K562 (cell line): ENCODE measurements at regions not wholly inside any gene's neighbourhood (a gene's known extent, or its start where the extent isn't known, plus 50 kb on each side); places are given as distances from the start of the nearest gene placed in this dataset.

Experiments used
- ATAC-seq: fragments of 200-7000 bp; cut with Tn5 transposase; 3 replicates; pipeline ENCODE4 v1.9.1; 2020; ENCODE audit warnings: moderate library complexity
- BruUV-seq: library from RNA; stranded (reverse); fragments of 400-500 nt; replicated peaks from 2 replicates; lab custom pipeline; 2021; lab: Mats Ljungman, UMichigan
- CTCF ChIA-PET: fragments of 300-600 bp; formaldehyde crosslinking; extraction: SDS; loops from one replicate; lab custom pipeline; 2021; ENCODE audit warnings: low intra/inter-chr PET ratio; lab: Yijun Ruan, JAX
- POLR2A ChIA-PET: fragments of 300-600, 350-650 bp; sonication (Branson Sonifier 250); formaldehyde crosslinking; extraction: SDS; loops from one replicate; lab custom pipeline; 2021; ENCODE audit warnings: antibody characterized with exemption, inconsistent platforms; lab: Yijun Ruan, JAX
- DNase-seq, 4 experiments: peaks; one replicate each; pipeline versions ENCODE4 v3.0.0 to v3.0.0-alpha.2; 2011 to 2018; ENCODE audit warnings: low spot score in 3 of 4, mixed read lengths in 3 of 4; ENCODE audit errors: extremely low read depth in 1 of 4
- FAIRE-seq: peaks from 2 replicates; lab custom pipeline; 2011; peaks lifted over from hg19 to GRCh38; lab: Jason Lieb, UNC
- H2AFZ ChIP-seq: 2 replicates; pipeline ENCODE4 v1.6.0; 2011; ENCODE audit warnings: low read depth, low read length, control low read depth, inconsistent platforms
- H3K27ac ChIP-seq: fragments of 200-600 bp; 3 replicates; pipeline ENCODE4 v1.8.0; 2011; ENCODE audit warnings: low read depth, mild to moderate bottlenecking, control low read depth, inconsistent platforms, low read length, moderate library complexity, mixed read lengths; ENCODE audit errors: extremely low read depth
- H3K27me3 ChIP-seq, 2 experiments: fragments of 300-600 bp in 1 of 2; 2 replicates in 1 of 2; 3 replicates in 1 of 2; pipeline versions ENCODE4 v1.6.0 to v1.8.0; 2011; ENCODE audit warnings: inconsistent platforms in 2 of 2, low read length in 2 of 2, mild to moderate bottlenecking in 1 of 2, mixed read lengths in 1 of 2, moderate library complexity in 1 of 2; ENCODE audit not compliant: control insufficient read depth in 2 of 2, insufficient read depth in 2 of 2
- H3K36me3 ChIP-seq: fragments of 300-600 bp; 3 replicates; pipeline ENCODE4 v1.8.0; 2011; ENCODE audit warnings: mild to moderate bottlenecking, low read length, inconsistent platforms; ENCODE audit not compliant: control insufficient read depth, insufficient read depth
- H3K4me1 ChIP-seq, 2 experiments: fragments of 200-600 bp in 1 of 2; replicated peaks in 1 of 2; 2 replicates in 1 of 2; 3 replicates in 1 of 2; pipeline versions ENCODE4 v1.5.1 to v1.8.0; 2011; ENCODE audit warnings: inconsistent platforms in 2 of 2, low read length in 2 of 2, mild to moderate bottlenecking in 1 of 2, mixed read lengths in 1 of 2, moderate library complexity in 1 of 2; ENCODE audit not compliant: control insufficient read depth in 2 of 2, insufficient read depth in 2 of 2
- H3K4me2 ChIP-seq: 2 replicates; pipeline ENCODE4 v1.6.1; 2011; ENCODE audit warnings: low read length, control low read depth, inconsistent platforms, mixed read lengths; ENCODE audit not compliant: insufficient read depth
- H3K4me3 ChIP-seq: fragments of 200-600 bp; sonication (generic), shearing (Covaris generic); 2 replicates; pipeline ENCODE4 v1.5.1; 2016; ENCODE audit warnings: control low read depth, inconsistent platforms
- H3K79me2 ChIP-seq: fragments of 200-600 bp; 3 replicates; pipeline ENCODE4 v1.8.0; 2011; ENCODE audit warnings: low read length, inconsistent platforms; ENCODE audit not compliant: control insufficient read depth, insufficient read depth
- H3K9ac ChIP-seq, 2 experiments: 2 replicates each; pipeline versions ENCODE4 v1.6.0 to v1.6.1; 2011; ENCODE audit warnings: low read depth in 2 of 2, low read length in 2 of 2, control low read depth in 1 of 2, inconsistent platforms in 1 of 2, mild to moderate bottlenecking in 1 of 2, mixed read lengths in 1 of 2; ENCODE audit not compliant: insufficient read depth in 1 of 2
- H3K9me1 ChIP-seq: one replicate; pipeline ENCODE4 v1.6.0; 2011; ENCODE audit warnings: inconsistent platforms, mild to moderate bottlenecking, low read length, moderate library complexity; ENCODE audit not compliant: control insufficient read depth, insufficient read depth
- H3K9me3 ChIP-seq: replicated peaks from 2 replicates; pipeline ENCODE4 v1.5.1; 2011; ENCODE audit warnings: low read depth, low read length, inconsistent platforms; ENCODE audit not compliant: control insufficient read depth, insufficient read depth
- H4K20me1 ChIP-seq: replicated peaks from 2 replicates; pipeline ENCODE4 v1.6.1; 2011; ENCODE audit warnings: low read length, inconsistent platforms, mixed read lengths; ENCODE audit not compliant: control insufficient read depth, insufficient read depth
- BCLAF1 ChIP-seq, 2 experiments: fragments of 450-650 bp in 1 of 2; IDR thresholded peaks; 2 replicates each; pipeline ENCODE4 v1.6.1; 2011 to 2017; ENCODE audit warnings: low read depth in 2 of 2, antibody characterized with exemption in 1 of 2, borderline replicate concordance in 1 of 2, low read length in 1 of 2, mild to moderate bottlenecking in 1 of 2, mixed read lengths in 1 of 2; ENCODE audit not compliant: control insufficient read depth in 1 of 2
- E2F3 ChIP-seq: fragments of 250-450 bp; sonication (Bioruptor Pico); IDR thresholded peaks from 2 replicates; pipeline ENCODE4 v1.4.0; 2020; ENCODE audit warnings: mild to moderate bottlenecking
- HDAC8 ChIP-seq: fragments of 450-650 bp; IDR thresholded peaks from 2 replicates; pipeline ENCODE4 v1.6.1; 2016; ENCODE audit warnings: mild to moderate bottlenecking, missing genetic modification characterization, moderate library complexity, missing compliant biosample characterization
- NFIC ChIP-seq: fragments of 450-650 bp; IDR thresholded peaks from 2 replicates; pipeline ENCODE4 v1.6.1; 2017; ENCODE audit warnings: mild to moderate bottlenecking, inconsistent platforms
- NR4A1 ChIP-seq, 2 experiments: fragments of 250-450 bp in 1 of 2; fragments of 450-650 bp in 1 of 2; sonication (Bioruptor Pico) in 1 of 2; IDR thresholded peaks; 2 replicates each; pipeline versions ENCODE4 v1.4.0 to v1.6.1; 2016 to 2020; ENCODE audit warnings: mild to moderate bottlenecking in 2 of 2, missing compliant biosample characterization in 1 of 2, missing genetic modification characterization in 1 of 2, moderate library complexity in 1 of 2
- SMARCC2 ChIP-seq: fragments of 450-650 bp; IDR thresholded peaks from 2 replicates; pipeline ENCODE4 v1.6.1; 2017; ENCODE audit warnings: antibody characterized with exemption, moderate library complexity, mild to moderate bottlenecking, low read depth
- XRCC4 ChIP-seq: IDR thresholded peaks from one replicate; pipeline ENCODE4 v1.6.1; 2011; ENCODE audit not compliant: insufficient read depth, insufficient read length; ENCODE audit errors: extremely low read depth
- ZNF143 ChIP-seq: sonication (generic); formaldehyde crosslinking; IDR thresholded peaks from 2 replicates; pipeline ENCODE4 v1.9.0; 2022; ENCODE audit warnings: mild to moderate bottlenecking, missing genetic modification reagents
- ZNF639 ChIP-seq, 2 experiments: fragments of 200-800 bp in 1 of 2; sonication (Bioruptor generic) in 1 of 2; sonication (generic) in 1 of 2; formaldehyde crosslinking in 1 of 2; IDR thresholded peaks in 1 of 2; conservative IDR thresholded peaks in 1 of 2; 2 replicates each; pipeline versions ENCODE4 v1.5.0 to v1.6.1; 2016 to 2020; ENCODE audit warnings: missing compliant biosample characterization in 1 of 2, missing genetic modification characterization in 1 of 2, missing genetic modification reagents in 1 of 2
- WGBS: fragments of 100-300 bp; shearing (Covaris generic); methylation state at CpG from one replicate; pipeline ENCODE4 v1.1.6; 2016; ENCODE audit warnings: low coverage, mixed read lengths; ENCODE audit not compliant: insufficient coverage; ENCODE audit errors: missing lambda C conversion rate; 5-methylcytosine and 5-hydroxymethylcytosine counted together
- in situ Hi-C: fragments of 300-500 bp; cut with MboI; formaldehyde crosslinking; loops from 4 replicates; pipeline ENCODE4 v1.15.0; 2018; ENCODE audit warnings: inconsistent platforms, mixed read lengths
- intact Hi-C: fragments of 100-400 bp; cut with micrococcal nuclease; formaldehyde crosslinking; loops from 2 replicates; pipeline ENCODE4 v1.14.2; 2022
- TF ChIP-seq, protein P1 (sequence below): fragments of 450-650 bp; IDR thresholded peaks from 2 replicates; pipeline ENCODE4 v1.6.1; 2017; ENCODE audit warnings: mild to moderate bottlenecking, moderate library complexity
- TF ChIP-seq, protein P2 (sequence below): sonication (generic); formaldehyde crosslinking; IDR thresholded peaks from 2 replicates; pipeline ENCODE4 v1.9.0; 2022; ENCODE audit warnings: mild to moderate bottlenecking, missing genetic modification reagents

- 3% methylated on average over 6 of the region's 6 CpGs for WGBS
- H3K4me3 ChIP-seq = no peak overlapping the region
- H2AFZ ChIP-seq = no peak overlapping the region
- H3K27me3 ChIP-seq = no peaks in the 10 kb centered on the region
- TF ChIP-seq ZNF143 (no peak), E2F3 (CRISPR knock-in tag) (no peak), NR4A1 (CRISPR knock-in tag; IDR thresholded peaks at IDR 0.05) (no peak), NR4A1 (tag; IDR thresholded peaks at IDR 0.05) (no peak), SMARCC2 (no peak), XRCC4 (no peak), BCLAF1 (IDR thresholded peaks at IDR 0.05; ENCODE audit: borderline replicate concordance in 1 of 2, control insufficient read depth in 1 of 2, low read depth in 2 of 2, low read length in 1 of 2) (no peak), HDAC8 (tag) (no peak), NFIC (no peak), ZNF639 (CRISPR knock-in tag; conservative IDR thresholded peaks at IDR 0.05 in 1 of 2, IDR thresholded peaks at IDR 0.05 in 1 of 2) (no peak)
- TF ChIP-seq, protein P1, sequence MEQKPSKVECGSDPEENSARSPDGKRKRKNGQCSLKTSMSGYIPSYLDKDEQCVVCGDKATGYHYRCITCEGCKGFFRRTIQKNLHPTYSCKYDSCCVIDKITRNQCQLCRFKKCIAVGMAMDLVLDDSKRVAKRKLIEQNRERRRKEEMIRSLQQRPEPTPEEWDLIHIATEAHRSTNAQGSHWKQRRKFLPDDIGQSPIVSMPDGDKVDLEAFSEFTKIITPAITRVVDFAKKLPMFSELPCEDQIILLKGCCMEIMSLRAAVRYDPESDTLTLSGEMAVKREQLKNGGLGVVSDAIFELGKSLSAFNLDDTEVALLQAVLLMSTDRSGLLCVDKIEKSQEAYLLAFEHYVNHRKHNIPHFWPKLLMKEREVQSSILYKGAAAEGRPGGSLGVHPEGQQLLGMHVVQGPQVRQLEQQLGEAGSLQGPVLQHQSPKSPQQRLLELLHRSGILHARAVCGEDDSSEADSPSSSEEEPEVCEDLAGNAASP = no peak
- TF ChIP-seq, protein P2, sequence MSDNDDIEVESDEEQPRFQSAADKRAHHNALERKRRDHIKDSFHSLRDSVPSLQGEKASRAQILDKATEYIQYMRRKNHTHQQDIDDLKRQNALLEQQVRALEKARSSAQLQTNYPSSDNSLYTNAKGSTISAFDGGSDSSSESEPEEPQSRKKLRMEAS (CRISPR knock-in tag) = no peak
- in situ Hi-C loops (no loop called here), intact Hi-C loops (no loop called here)
- BruUV-seq = no TSS peak
- no peaks in the 10 kb centered on the region for H3K9me1 ChIP-seq
- no peaks in the 10 kb centered on the region for H3K4me1 ChIP-seq
- H3K79me2 ChIP-seq = no peaks in the 10 kb centered on the region
- H4K20me1 ChIP-seq = no peaks in the 10 kb centered on the region
- H3K4me2 ChIP-seq = no peak overlapping the region
- no peaks in the 10 kb centered on the region for H3K9me3 ChIP-seq
- no peak overlapping the region for H3K27ac ChIP-seq
- CTCF ChIA-PET = no interaction called here
- H3K36me3 ChIP-seq = no peaks in the 10 kb centered on the region
- ATAC-seq (no peak), FAIRE-seq (no peak), DNase-seq (no peak)
- POLR2A ChIA-PET = no interaction called here
- H3K9ac ChIP-seq = no peak overlapping the region
Measured at GRCh38 chr12:90233168-90234100, 524.8 kb upstream of the ATP2B1 start.
